CD14-positive monocyte (primary cell): ENCODE measurements at regions not wholly inside any gene's neighbourhood (a gene's known extent, or its start where the extent isn't known, plus 50 kb on each side); places are given as distances from the start of the nearest gene placed in this dataset.

ENCODE experiments used
- DNase-seq, 3 donors: peaks; one replicate each; pipeline ENCODE4 v3.0.0-alpha.2; 2011 to 2022
- H2AFZ ChIP-seq: 2 replicates; pipeline ENCODE4 v1.6.0; 2012; ENCODE audit warnings: mild to moderate bottlenecking, low read depth, low read length, inconsistent platforms; ENCODE audit not compliant: insufficient read depth, poor library complexity, severe bottlenecking
- H3K27ac ChIP-seq, 2 donors: 1 replicate in 1 of 2; 2 replicates in 1 of 2; pipeline ENCODE4 v1.5.1; 2012 to 2013; ENCODE audit warnings: low read length in 2 of 2, control low read depth in 1 of 2, inconsistent platforms in 1 of 2, low read depth in 1 of 2, mild to moderate bottlenecking in 1 of 2
- H3K27me3 ChIP-seq, 2 donors: one replicate each; pipeline versions ENCODE4 v1.6.0 to v1.6.1; 2011 to 2013; ENCODE audit warnings: low read length in 2 of 2; ENCODE audit not compliant: control insufficient read depth in 2 of 2, insufficient read depth in 2 of 2
- H3K36me3 ChIP-seq, 2 donors: replicated peaks in 1 of 2; 1 replicate in 1 of 2; 2 replicates in 1 of 2; pipeline versions ENCODE4 v1.5.1 to v1.6.1; 2012 to 2013; ENCODE audit warnings: low read length in 2 of 2, control low read depth in 1 of 2, inconsistent platforms in 1 of 2, mild to moderate bottlenecking in 1 of 2; ENCODE audit not compliant: insufficient read depth in 2 of 2, control insufficient read depth in 1 of 2
- H3K4me1 ChIP-seq, 2 donors: 1 replicate in 1 of 2; 2 replicates in 1 of 2; pipeline versions ENCODE4 v1.5.1 to v1.6.1; 2012 to 2013; ENCODE audit warnings: low read length in 2 of 2, control low read depth in 1 of 2, inconsistent platforms in 1 of 2, mild to moderate bottlenecking in 1 of 2, moderate library complexity in 1 of 2; ENCODE audit not compliant: insufficient read depth in 2 of 2, control insufficient read depth in 1 of 2
- H3K4me2 ChIP-seq: replicated peaks from 2 replicates; pipeline ENCODE3; 2012; ENCODE audit warnings: low read length, moderate library complexity, mild to moderate bottlenecking; ENCODE audit not compliant: poor library complexity, severe bottlenecking; ENCODE audit errors: extremely low read depth
- H3K4me3 ChIP-seq, 3 experiments: fragments of 200-600 bp in 1 of 3; sonication (generic) in 1 of 3; replicated peaks in 1 of 3; 1 replicate in 2 of 3; 2 replicates in 1 of 3; pipeline ENCODE4 v1.5.1; 2011 to 2013; ENCODE audit warnings: low read length in 3 of 3, mild to moderate bottlenecking in 3 of 3, control low read depth in 2 of 3, low read depth in 2 of 3, inconsistent platforms in 1 of 3, moderate library complexity in 1 of 3
- H3K79me2 ChIP-seq: 2 replicates; pipeline ENCODE4 v1.6.0; 2012; ENCODE audit warnings: mild to moderate bottlenecking, control low read depth, inconsistent platforms, low read length, moderate library complexity; ENCODE audit not compliant: insufficient read depth
- H3K9ac ChIP-seq: 2 replicates; pipeline ENCODE4 v1.6.0; 2017; ENCODE audit warnings: low read length, mild to moderate bottlenecking; ENCODE audit not compliant: insufficient read depth, poor library complexity, severe bottlenecking
- H3K9me3 ChIP-seq, 2 donors: replicated peaks in 1 of 2; 1 replicate in 1 of 2; 2 replicates in 1 of 2; pipeline versions ENCODE4 v1.5.1 to v1.6.1; 2012 to 2013; ENCODE audit warnings: low read length in 2 of 2, control low read depth in 1 of 2; ENCODE audit not compliant: control insufficient read depth in 1 of 2, insufficient read depth in 1 of 2
- H4K20me1 ChIP-seq: 2 replicates; pipeline ENCODE4 v1.6.0; 2012; ENCODE audit warnings: mild to moderate bottlenecking, low read length, control low read depth, moderate library complexity; ENCODE audit not compliant: insufficient read depth
- H3K27ac Mint-ChIP-seq, 7 donors: one replicate each; pipeline ENCODE4 v1.8.0; 2020; ENCODE audit warnings: mild to moderate bottlenecking in 7 of 7, mixed read lengths in 7 of 7, moderate library complexity in 6 of 7, inconsistent platforms in 2 of 7
- H3K27me3 Mint-ChIP-seq, 3 donors: one replicate each; pipeline ENCODE4 v1.8.0; 2021 to 2022; ENCODE audit warnings: low read depth in 3 of 3, mild to moderate bottlenecking in 3 of 3, mixed read lengths in 3 of 3, moderate library complexity in 3 of 3, inconsistent platforms in 1 of 3
- H3K36me3 Mint-ChIP-seq, 2 donors: one replicate each; pipeline ENCODE4 v1.8.0; 2020; ENCODE audit warnings: mixed read lengths in 2 of 2, inconsistent platforms in 1 of 2, mild to moderate bottlenecking in 1 of 2
- H3K4me1 Mint-ChIP-seq: one replicate; pipeline ENCODE4 v1.8.0; 2020; ENCODE audit warnings: mild to moderate bottlenecking, mixed read lengths
- H3K4me3 Mint-ChIP-seq, 2 donors: one replicate each; pipeline ENCODE4 v1.8.0; 2020; ENCODE audit warnings: mild to moderate bottlenecking in 2 of 2, mixed read lengths in 2 of 2, moderate library complexity in 1 of 2
- H3K9me3 Mint-ChIP-seq, 7 donors: one replicate each; pipeline ENCODE4 v1.8.0; 2020 to 2022; ENCODE audit warnings: mixed read lengths in 7 of 7, mild to moderate bottlenecking in 6 of 7, moderate library complexity in 6 of 7, inconsistent platforms in 2 of 7
- CTCF ChIP-seq: fragments of 200-600 bp; IDR thresholded peaks from one replicate; pipeline ENCODE4 v1.8.0; 2022; ENCODE audit warnings: antibody characterized with exemption, mild to moderate bottlenecking
- WGBS: methylation state at CpG from one replicate; pipeline ENCODE4 v1.1.5; 2013; ENCODE audit warnings: missing lambda C conversion rate; ENCODE audit not compliant: insufficient coverage; 5-methylcytosine and 5-hydroxymethylcytosine counted together
- intact Hi-C, 2 donors: fragments of 100-400 bp; cut with micrococcal nuclease; formaldehyde crosslinking; loops; one replicate each; pipeline versions ENCODE4 v1.15.0 to v1.15.1; 2023

GRCh38 chr14:61941421-61942150 lies 179.4 kb downstream of the SNAPC1 start:
- no peak overlapping the region for H2AFZ ChIP-seq
- DNase-seq: no peak
- no peak overlapping the region for H3K9ac ChIP-seq
- Mint-ChIP-seq H3K36me3 (no peaks in the 10 kb centered on the region), H3K4me3 (no peak overlapping the region), H3K9me3 (peaks cover 0 to 10% (median 3%) of the 10 kb centered on the region in 7 donors), H3K27ac (no peak overlapping the region), H3K27me3 (peaks cover 0 to 4% (median 3%) of the 10 kb centered on the region in 3 donors), H3K4me1 (no peaks in the 10 kb centered on the region)
- no peaks in the 10 kb centered on the region for H3K79me2 ChIP-seq
- no peaks in the 10 kb centered on the region for H3K27me3 ChIP-seq
- 100% methylated on average over 3 of the region's 4 CpGs for WGBS
- H3K9me3 ChIP-seq: no peaks in the 10 kb centered on the region
- intact Hi-C loops: no loop called here
- H3K4me1 ChIP-seq: no peaks in the 10 kb centered on the region
- H3K4me3 ChIP-seq: no peak overlapping the region
- no peaks in the 10 kb centered on the region for H4K20me1 ChIP-seq
- no peaks in the 10 kb centered on the region for H3K36me3 ChIP-seq
- H3K4me2 ChIP-seq: no peak overlapping the region
- no peak overlapping the region for H3K27ac ChIP-seq
- no peak for TF ChIP-seq CTCF

GRCh38 chr14:61948376-61948775 lies 186.2 kb downstream of the SNAPC1 start:
- H3K4me3 Mint-ChIP-seq: no peak overlapping the region
- peaks cover 0 to 4% of the 10 kb centered on the region in 2 donors for H3K27me3 ChIP-seq
- no peaks in the 10 kb centered on the region for H3K36me3 ChIP-seq
- peaks cover 0 to 7% (median 0%) of the 10 kb centered on the region in 7 donors for H3K9me3 Mint-ChIP-seq
- H4K20me1 ChIP-seq: no peaks in the 10 kb centered on the region
- intact Hi-C loops: no loop called here
- H2AFZ ChIP-seq: no peak overlapping the region
- no peaks in the 10 kb centered on the region for H3K79me2 ChIP-seq
- no peak overlapping the region for H3K27ac Mint-ChIP-seq
- H3K4me1 ChIP-seq: no peaks in the 10 kb centered on the region
- H3K9me3 ChIP-seq: no peaks in the 10 kb centered on the region
- no peak overlapping the region for H3K27ac ChIP-seq
- H3K9ac ChIP-seq: no peak overlapping the region
- no peak overlapping the region for H3K4me2 ChIP-seq
- no peak for DNase-seq
- TF ChIP-seq CTCF: no peak
- H3K4me1 Mint-ChIP-seq: no peaks in the 10 kb centered on the region
- no peak overlapping the region for H3K4me3 ChIP-seq
- H3K36me3 Mint-ChIP-seq: no peaks in the 10 kb centered on the region
- WGBS: 83% methylated on average over 6 of the region's 6 CpGs
- H3K27me3 Mint-ChIP-seq: peaks cover 0 to 4% (median 0%) of the 10 kb centered on the region in 3 donors
